GM21723 (cell line): ENCODE measurements at regions not wholly inside any gene's neighbourhood (a gene's known extent, or its start where the extent isn't known, plus 50 kb on each side); places are given as distances from the start of the nearest gene placed in this dataset.
"Not testable (repeated sequence)": the region's sequence is repeated elsewhere in the genome, so short reads cannot be mapped to it uniquely, and the experiment has no call there.

ENCODE experiments used
- ATAC-seq: cut with Tn5 transposase; IDR thresholded peaks from one replicate; pipeline ENCODE4 v1.9.1; 2021; ENCODE audit warnings: mild to moderate bottlenecking, moderate library complexity; ENCODE audit not compliant: unreplicated experiment

GRCh38 chr2:16034975-16035746 lies 94.8 kb downstream of the MYCN start:
- no peak for ATAC-seq

DNA sequence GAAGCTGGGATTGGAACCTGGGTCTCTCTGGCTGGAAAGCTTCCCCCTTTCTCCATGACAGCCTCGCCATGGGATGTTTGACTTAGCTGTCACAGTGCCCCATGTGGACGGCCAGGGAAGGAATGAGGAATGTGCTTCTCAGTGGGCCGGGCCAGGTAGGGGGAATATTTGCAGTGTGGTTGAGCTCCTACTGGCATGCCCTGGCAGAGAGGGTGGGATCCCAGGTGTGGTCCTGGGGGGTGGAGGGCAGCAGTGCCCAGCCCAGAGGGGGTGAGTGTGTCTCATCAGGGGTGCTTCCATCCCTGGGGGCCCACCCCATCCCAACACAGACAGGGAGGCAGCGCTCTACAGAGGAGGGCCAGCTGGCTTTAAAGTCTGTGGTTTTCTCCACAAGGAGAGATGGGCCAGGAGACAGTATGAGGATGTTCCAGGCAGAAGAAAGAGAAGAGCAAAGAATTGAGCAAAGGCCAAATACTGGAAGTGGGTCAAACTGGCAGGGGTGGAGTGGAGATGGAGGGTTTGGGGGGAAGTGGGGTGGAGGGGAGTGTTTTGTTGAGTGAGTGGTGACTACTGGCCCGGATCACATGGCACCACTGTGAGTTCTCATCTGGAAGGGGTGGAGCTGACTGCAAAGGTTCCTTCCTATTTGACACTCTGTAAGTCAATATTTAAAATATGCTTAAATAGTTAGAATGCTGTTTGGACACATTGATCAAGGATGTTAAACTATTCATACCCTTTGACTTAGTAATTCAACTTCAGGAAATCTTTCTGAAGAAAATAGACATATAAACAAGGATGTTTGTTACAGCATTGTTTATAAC lies 94.0 kb downstream of the MYCN start:
- ATAC-seq, result no peak

GRCh38 chr2:16033032-16033293 lies 92.6 kb downstream of the MYCN start:
- no peak for ATAC-seq

DNA sequence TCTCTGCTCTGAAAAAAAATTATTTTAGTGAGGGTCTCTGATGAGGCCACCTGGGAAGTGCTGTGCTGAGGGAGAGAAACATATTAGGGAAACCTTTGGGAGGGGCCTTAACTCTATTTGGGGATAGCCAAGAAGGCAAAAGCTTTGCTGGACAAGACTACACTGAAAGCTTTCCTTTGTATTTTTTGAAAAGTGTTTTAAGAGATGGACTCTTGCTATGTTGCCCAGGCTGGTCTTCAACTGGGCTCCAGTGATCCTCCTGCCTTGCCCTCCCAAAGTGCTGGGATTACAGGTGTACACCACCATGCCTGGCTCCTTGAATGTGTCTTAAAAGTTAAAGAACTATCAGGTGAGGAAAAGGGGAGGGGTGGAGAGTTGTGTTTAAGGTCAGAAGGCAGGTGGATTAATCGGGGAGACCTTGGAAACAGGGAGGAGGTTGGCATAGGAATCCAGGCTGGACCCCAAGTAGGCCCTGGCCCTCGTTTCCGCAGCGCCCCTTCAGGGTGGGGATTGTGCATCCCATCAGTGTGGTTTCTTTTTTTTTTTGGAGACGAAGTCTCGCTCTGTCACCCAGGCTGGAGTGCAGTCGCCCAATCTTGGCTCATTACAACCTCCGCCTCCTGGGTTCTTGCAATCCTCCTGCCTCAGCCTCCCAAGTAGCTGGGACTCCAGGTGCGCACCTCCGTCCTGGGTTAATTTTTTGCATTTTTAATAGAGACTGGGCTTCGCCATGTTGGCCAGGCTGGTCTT lies 92.1 kb downstream of the MYCN start:
- ATAC-seq, result no peak

DNA sequence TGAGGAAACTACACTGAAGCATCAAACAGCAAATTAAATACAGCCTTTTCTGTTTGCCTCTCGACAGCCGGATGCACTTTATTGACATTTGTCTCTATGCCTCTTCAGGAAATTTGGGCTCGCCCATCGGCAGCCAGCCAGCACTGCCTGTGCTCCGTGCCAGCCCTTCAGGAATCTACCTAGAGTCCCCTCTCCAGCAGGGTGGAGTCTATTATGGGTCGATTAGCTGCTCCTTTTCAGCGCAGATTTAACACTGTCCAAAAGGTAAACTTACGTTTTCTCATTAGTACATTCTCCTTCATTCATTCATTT lies 91.5 kb downstream of the MYCN start:
- no peak for ATAC-seq

GRCh38 chr2:16031058-16031847 lies 90.9 kb downstream of the MYCN start:
- ATAC-seq, result no peak

GRCh38 chr2:16030206-16031057 lies 90.1 kb downstream of the MYCN start:
- no peak for ATAC-seq

DNA sequence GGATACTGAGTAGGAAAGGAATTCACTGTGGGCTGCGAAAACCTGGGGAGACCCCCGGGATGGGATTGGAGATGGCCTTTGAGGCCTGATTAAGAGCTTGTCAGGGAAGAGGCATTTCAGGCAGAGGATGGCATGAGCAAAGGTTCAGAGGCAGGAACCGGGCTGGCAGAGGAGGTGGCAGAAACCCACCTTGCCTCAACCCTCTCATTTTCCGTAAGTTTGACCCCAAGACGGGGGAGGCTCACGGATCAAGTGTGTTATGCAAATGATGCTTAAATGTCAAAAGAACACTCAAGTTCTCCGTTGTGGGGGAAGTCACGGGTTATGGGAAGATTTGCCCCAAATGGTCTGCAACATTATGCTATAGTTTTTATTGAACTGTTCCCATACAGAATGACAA lies 88.3 kb downstream of the MYCN start:
- no peak for ATAC-seq

DNA sequence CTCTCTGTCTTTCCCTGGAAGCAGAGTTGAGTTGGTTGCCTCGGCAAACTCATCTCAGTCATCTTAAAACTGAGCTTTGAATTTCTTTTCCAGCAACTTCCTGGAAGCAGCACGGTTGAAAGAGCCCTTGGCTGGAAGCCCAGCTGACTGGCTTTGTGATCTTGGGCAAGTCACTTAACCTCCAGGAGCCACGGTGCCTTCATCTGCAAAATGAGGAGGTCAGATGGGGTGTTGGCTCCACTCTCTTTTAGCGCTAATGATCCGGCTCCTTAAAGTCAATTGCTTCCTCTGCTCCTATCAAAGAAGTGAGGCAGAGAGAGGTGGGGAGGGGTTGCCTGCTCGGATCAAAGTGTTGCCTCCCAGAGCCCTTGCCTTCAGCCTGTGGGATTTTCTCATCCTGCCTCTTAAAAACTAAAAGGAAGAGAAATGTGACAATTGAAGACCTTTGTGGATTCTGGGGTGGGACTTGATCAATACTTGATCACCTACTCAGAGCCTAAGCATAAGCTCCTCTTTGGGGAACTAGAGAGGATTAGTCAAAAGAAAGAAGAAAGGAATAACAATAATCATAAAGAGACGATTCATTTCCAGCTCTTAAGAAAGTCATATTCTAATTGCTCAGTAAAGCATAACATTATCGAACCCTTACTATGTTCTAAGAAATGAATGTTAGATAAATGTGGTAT lies 86.6 kb downstream of the MYCN start:
- ATAC-seq, result no peak

GRCh38 chr2:16025876-16026640 lies 85.7 kb downstream of the MYCN start:
- no peak for ATAC-seq

GRCh38 chr2:16025211-16025875 lies 85.0 kb downstream of the MYCN start:
- no peak for ATAC-seq

GRCh38 chr2:16024628-16025027 lies 84.3 kb downstream of the MYCN start:
- not testable (repeated sequence) for ATAC-seq

- no peak for ATAC-seq
These were observed 83.4 kb downstream of the MYCN start for GRCh38 chr2:16023506-16024360.

DNA sequence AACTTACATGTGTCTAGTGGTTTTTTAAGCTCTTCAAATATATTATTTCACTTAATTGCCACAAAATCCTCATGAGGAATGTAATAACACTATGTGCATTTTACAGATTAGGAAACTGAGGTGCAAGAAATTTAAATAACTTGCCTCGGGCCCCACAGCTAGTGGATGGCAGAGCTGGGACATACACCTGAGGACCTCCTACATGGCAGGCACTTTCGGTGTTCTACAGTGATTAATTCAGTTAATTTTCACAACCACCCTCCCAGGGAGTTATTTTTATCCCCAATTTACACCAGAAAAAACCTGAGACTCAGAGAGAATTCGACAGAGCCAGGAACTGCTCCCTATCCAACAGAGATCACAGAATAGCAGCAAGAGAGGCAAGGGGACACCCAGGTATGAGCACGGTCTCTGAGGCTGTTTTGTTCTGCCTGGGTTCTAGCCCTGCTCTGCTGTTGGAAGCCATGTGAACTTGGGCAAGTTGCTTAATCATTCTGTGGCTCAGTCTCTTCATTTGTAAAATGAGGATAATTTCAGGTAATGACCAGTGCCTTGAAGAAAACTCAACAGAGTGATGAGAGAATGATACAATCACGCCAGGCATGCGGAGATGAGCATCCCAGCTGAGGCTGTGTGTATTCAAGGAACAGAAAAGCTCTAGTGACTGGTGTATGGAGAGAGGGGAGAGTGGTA lies 82.3 kb downstream of the MYCN start:
- ATAC-seq, result no peak

GRCh38 chr2:16021611-16022363 lies 81.4 kb downstream of the MYCN start:
- ATAC-seq, result no peak

DNA sequence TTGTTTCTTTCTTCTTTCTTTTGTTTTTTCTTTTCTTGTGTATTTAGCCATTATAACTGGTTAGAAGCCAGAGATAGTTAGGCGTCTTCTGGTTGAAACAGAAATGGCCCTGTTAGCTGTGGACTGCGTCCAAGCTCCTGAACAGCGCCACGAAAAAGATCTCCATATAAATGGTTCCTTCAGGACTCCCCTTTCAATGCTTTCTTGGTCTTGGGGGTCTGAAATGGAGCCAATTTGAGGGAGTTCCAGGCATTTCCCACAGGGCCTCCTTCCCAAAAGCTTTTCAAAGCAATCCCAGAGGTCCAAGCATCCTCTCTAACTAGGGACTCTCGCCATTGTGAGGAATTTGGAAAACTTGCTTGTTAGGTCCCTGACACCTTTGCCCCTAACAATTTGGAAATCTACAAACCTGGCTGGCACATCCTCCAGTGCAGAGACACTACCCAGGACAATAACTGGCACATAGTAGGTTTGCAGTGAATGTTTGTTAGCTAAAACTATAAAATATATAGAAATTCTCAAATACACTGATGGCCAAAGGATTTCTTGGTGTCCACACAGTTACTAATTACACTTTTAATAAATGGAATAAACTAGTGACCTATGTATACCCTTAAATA lies 80.1 kb downstream of the MYCN start:
- ATAC-seq, result no peak
